ENCODE measurements at regions not wholly inside any gene's neighbourhood (a gene's known extent, or its start where the extent isn't known, plus 50 kb on each side); places are given as distances from the start of the nearest gene placed in this dataset.
A peak's percentile ranks its signal among the peaks of the same experiment; 100 is the strongest.

GRCh38 chr5:56549096-56549886, 266.1 kb upstream of the MAP3K1 start:
- no peak for DNase-seq (ENCODE audit: low read depth)

- DNase-seq (ENCODE audit: low read depth), result no peak
Measured at GRCh38 chr5:56545016-56545415, 270.3 kb upstream of the MAP3K1 start.

- peak; percentile 79 for DNase-seq (ENCODE audit: low read depth)
Measured at GRCh38 chr5:56543441-56544388, 271.6 kb upstream of the MAP3K1 start.

- no peak for DNase-seq (ENCODE audit: low read depth)
Measured at GRCh38 chr5:56540266-56540665, 275.1 kb upstream of the MAP3K1 start.

- no peak for DNase-seq (ENCODE audit: low read depth)
Measured at GRCh38 chr5:56538580-56538979, 276.8 kb upstream of the MAP3K1 start.

GRCh38 chr5:56535347-56535746, 280.0 kb upstream of the MAP3K1 start:
- peak; percentile 51 for DNase-seq (ENCODE audit: low read depth)

- DNase-seq (ENCODE audit: low read depth), result peak; percentile 85
Measured at GRCh38 chr5:56534102-56534829, 281.1 kb upstream of the MAP3K1 start.

- DNase-seq (ENCODE audit: low read depth), result no peak
Measured at GRCh38 chr5:56532466-56532865, 282.9 kb upstream of the MAP3K1 start.

GRCh38 chr5:56530626-56531138, 284.7 kb upstream of the MAP3K1 start:
- no peak for DNase-seq (ENCODE audit: low read depth)

- DNase-seq (ENCODE audit: low read depth), result no peak
Measured at GRCh38 chr5:56529666-56530430, 285.5 kb upstream of the MAP3K1 start.

GRCh38 chr5:56527174-56527573, 288.2 kb upstream of the MAP3K1 start:
- peak; percentile 24 for DNase-seq (ENCODE audit: low read depth)

- DNase-seq (ENCODE audit: low read depth), result peak; percentile 93
Measured at GRCh38 chr5:56525113-56525512, 290.2 kb upstream of the MAP3K1 start.

- DNase-seq (ENCODE audit: low read depth), result peak; percentile 48
Measured at GRCh38 chr5:56523790-56524575, 290.9 kb upstream of the ANKRD55 start.

GRCh38 chr5:56522960-56523359, 289.8 kb upstream of the ANKRD55 start:
- peak; percentile 83 for DNase-seq (ENCODE audit: low read depth)

- DNase-seq (ENCODE audit: low read depth), result no peak
Measured at GRCh38 chr5:56522169-56522568, 289.0 kb upstream of the ANKRD55 start.

- DNase-seq (ENCODE audit: low read depth), result no peak
Measured at GRCh38 chr5:56520986-56521730, 288.0 kb upstream of the ANKRD55 start.

GRCh38 chr5:56518820-56519219, 285.7 kb upstream of the ANKRD55 start:
- no peak for DNase-seq (ENCODE audit: low read depth)

- DNase-seq (ENCODE audit: low read depth), result peak; percentile 20
Measured at GRCh38 chr5:56517011-56517416, 283.9 kb upstream of the ANKRD55 start.

GRCh38 chr5:56516441-56516840, 283.3 kb upstream of the ANKRD55 start:
- DNase-seq (ENCODE audit: low read depth), result no peak

All from M059J (cell line).